ENCODE measurements at regions not wholly inside any gene's neighbourhood (a gene's known extent, or its start where the extent isn't known, plus 50 kb on each side); places are given as distances from the start of the nearest gene placed in this dataset.

DNA sequence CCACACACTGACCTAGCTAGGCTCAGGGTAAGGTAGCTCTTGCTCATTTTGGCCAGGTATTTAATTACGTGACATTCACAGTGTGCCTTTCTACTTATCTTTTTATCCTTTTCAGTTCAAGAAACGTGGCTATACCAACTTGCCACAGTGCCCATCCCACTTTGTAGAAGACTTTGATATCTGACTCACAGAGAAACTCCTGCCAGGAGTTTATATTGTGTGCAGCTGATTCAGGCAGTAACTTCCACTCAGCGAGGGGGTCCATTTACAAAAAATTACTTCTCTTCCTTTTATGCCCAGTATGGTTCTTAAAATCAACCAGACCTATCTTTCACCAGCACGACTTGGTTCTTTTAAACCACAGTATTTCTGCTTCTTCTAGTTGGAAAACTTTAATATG, 75.6 kb downstream of the PRL start:
- TF ChIP-seq YY1 (IDR thresholded peaks at IDR 0.05; ENCODE audit: low read depth) (no peak), TAF1 (IDR thresholded peaks at IDR 0.05; ENCODE audit: low read depth) (no peak), ZBTB7A (IDR thresholded peaks at IDR 0.05; ENCODE audit: low read depth) (no peak), TCF12 (IDR thresholded peaks at IDR 0.05; ENCODE audit: low read depth) (no peak), CEBPB (IDR thresholded peaks at IDR 0.05) (no peak)
- TF ChIP-seq, protein P1, sequence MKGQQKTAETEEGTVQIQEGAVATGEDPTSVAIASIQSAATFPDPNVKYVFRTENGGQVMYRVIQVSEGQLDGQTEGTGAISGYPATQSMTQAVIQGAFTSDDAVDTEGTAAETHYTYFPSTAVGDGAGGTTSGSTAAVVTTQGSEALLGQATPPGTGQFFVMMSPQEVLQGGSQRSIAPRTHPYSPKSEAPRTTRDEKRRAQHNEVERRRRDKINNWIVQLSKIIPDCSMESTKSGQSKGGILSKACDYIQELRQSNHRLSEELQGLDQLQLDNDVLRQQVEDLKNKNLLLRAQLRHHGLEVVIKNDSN (IDR thresholded peaks at IDR 0.05): no peak
- TF ChIP-seq, protein P2, sequence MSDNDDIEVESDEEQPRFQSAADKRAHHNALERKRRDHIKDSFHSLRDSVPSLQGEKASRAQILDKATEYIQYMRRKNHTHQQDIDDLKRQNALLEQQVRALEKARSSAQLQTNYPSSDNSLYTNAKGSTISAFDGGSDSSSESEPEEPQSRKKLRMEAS (IDR thresholded peaks at IDR 0.05): no peak
- TF ChIP-seq, protein P3, sequence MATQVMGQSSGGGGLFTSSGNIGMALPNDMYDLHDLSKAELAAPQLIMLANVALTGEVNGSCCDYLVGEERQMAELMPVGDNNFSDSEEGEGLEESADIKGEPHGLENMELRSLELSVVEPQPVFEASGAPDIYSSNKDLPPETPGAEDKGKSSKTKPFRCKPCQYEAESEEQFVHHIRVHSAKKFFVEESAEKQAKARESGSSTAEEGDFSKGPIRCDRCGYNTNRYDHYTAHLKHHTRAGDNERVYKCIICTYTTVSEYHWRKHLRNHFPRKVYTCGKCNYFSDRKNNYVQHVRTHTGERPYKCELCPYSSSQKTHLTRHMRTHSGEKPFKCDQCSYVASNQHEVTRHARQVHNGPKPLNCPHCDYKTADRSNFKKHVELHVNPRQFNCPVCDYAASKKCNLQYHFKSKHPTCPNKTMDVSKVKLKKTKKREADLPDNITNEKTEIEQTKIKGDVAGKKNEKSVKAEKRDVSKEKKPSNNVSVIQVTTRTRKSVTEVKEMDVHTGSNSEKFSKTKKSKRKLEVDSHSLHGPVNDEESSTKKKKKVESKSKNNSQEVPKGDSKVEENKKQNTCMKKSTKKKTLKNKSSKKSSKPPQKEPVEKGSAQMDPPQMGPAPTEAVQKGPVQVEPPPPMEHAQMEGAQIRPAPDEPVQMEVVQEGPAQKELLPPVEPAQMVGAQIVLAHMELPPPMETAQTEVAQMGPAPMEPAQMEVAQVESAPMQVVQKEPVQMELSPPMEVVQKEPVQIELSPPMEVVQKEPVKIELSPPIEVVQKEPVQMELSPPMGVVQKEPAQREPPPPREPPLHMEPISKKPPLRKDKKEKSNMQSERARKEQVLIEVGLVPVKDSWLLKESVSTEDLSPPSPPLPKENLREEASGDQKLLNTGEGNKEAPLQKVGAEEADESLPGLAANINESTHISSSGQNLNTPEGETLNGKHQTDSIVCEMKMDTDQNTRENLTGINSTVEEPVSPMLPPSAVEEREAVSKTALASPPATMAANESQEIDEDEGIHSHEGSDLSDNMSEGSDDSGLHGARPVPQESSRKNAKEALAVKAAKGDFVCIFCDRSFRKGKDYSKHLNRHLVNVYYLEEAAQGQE (IDR thresholded peaks at IDR 0.05; ENCODE audit: low read depth): no peak
